ENCODE measurements at regions not wholly inside any gene's neighbourhood (a gene's known extent, or its start where the extent isn't known, plus 50 kb on each side); places are given as distances from the start of the nearest gene placed in this dataset.

DNA sequence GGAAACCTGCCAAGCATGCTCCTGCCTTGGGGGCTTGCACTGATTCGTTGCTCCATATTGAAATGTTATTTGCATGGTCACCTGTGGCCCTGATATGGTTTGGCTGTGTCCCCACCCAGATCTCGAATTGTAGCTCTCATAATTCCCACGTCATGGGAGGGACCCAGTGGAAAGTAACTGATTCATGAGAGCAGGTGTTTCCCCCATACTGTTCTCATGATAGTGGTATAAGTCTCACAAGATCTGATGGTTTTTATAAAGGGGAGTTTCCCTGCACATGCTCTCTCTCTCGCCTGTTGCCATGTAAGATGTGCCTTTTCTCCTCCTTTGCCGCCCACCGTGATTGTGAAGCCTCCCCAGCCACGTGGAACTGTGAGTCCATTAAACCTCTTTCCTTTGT, 402.4 kb downstream of the ETS1 start:
- DNase-seq (ENCODE audit: low spot score) (no peak), ATAC-seq (no peak)
- TF ChIP-seq ATF6 (CRISPR knock-in tag; IDR thresholded peaks at IDR 0.05): no peak
- TF ChIP-seq GABPB1 (CRISPR knock-in tag; IDR thresholded peaks at IDR 0.05): no peak
- TF ChIP-seq, protein P1, sequence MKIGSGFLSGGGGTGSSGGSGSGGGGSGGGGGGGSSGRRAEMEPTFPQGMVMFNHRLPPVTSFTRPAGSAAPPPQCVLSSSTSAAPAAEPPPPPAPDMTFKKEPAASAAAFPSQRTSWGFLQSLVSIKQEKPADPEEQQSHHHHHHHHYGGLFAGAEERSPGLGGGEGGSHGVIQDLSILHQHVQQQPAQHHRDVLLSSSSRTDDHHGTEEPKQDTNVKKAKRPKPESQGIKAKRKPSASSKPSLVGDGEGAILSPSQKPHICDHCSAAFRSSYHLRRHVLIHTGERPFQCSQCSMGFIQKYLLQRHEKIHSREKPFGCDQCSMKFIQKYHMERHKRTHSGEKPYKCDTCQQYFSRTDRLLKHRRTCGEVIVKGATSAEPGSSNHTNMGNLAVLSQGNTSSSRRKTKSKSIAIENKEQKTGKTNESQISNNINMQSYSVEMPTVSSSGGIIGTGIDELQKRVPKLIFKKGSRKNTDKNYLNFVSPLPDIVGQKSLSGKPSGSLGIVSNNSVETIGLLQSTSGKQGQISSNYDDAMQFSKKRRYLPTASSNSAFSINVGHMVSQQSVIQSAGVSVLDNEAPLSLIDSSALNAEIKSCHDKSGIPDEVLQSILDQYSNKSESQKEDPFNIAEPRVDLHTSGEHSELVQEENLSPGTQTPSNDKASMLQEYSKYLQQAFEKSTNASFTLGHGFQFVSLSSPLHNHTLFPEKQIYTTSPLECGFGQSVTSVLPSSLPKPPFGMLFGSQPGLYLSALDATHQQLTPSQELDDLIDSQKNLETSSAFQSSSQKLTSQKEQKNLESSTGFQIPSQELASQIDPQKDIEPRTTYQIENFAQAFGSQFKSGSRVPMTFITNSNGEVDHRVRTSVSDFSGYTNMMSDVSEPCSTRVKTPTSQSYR (CRISPR knock-in tag; IDR thresholded peaks at IDR 0.05): no peak
- Mint-ChIP-seq H3K4me3 (no peak overlapping the region), H3K4me1 (no peaks in the 10 kb centered on the region), H3K27me3 (ENCODE audit: low read depth) (no peaks in the 10 kb centered on the region), H3K36me3 (peaks cover 17% of the 10 kb centered on the region), H3K9me3 (peaks cover 32% of the 10 kb centered on the region), H3K27ac (no peak overlapping the region)
- ChIA-PET CTCF (no interaction called here), POLR2A (no interaction called here)

DNA sequence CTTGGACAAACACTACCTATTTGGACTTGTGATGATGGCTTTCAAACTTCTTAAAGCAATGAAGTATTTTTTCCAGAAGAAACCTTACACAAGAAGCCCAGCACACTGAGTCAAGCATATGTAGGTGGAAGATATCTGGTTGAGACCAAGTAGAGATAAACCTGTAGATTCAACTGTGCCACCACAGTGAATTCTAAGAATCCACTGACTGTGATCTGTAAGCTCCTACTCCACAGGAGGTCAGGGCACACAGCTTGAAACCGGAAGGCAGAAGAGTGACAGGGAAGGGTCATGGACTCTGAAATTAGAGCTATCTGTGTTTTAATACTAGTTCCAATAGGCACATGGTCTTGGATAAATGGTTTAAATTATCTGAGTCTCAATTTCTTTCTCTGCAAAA, 404.5 kb downstream of the ETS1 start:
- no peak for TF ChIP-seq FOXJ3 (CRISPR knock-in tag; IDR thresholded peaks at IDR 0.05; ENCODE audit: borderline replicate concordance)
- TF ChIP-seq ZNF232 (CRISPR knock-in tag; IDR thresholded peaks at IDR 0.05): no peak
- no peak for TF ChIP-seq TEAD1 (CRISPR knock-in tag; IDR thresholded peaks at IDR 0.05)
- TF ChIP-seq, protein P2, sequence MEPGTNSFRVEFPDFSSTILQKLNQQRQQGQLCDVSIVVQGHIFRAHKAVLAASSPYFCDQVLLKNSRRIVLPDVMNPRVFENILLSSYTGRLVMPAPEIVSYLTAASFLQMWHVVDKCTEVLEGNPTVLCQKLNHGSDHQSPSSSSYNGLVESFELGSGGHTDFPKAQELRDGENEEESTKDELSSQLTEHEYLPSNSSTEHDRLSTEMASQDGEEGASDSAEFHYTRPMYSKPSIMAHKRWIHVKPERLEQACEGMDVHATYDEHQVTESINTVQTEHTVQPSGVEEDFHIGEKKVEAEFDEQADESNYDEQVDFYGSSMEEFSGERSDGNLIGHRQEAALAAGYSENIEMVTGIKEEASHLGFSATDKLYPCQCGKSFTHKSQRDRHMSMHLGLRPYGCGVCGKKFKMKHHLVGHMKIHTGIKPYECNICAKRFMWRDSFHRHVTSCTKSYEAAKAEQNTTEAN (CRISPR knock-in tag; IDR thresholded peaks at IDR 0.05): no peak
- TF ChIP-seq, protein P3, sequence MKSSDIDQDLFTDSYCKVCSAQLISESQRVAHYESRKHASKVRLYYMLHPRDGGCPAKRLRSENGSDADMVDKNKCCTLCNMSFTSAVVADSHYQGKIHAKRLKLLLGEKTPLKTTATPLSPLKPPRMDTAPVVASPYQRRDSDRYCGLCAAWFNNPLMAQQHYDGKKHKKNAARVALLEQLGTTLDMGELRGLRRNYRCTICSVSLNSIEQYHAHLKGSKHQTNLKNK (CRISPR knock-in tag; IDR thresholded peaks at IDR 0.05): no peak
- no peak for TF ChIP-seq SMAD4 (CRISPR knock-in tag; IDR thresholded peaks at IDR 0.05)
- no peak for TF ChIP-seq ZNF671 (CRISPR knock-in tag; IDR thresholded peaks at IDR 0.05)
- TF ChIP-seq, protein P4, sequence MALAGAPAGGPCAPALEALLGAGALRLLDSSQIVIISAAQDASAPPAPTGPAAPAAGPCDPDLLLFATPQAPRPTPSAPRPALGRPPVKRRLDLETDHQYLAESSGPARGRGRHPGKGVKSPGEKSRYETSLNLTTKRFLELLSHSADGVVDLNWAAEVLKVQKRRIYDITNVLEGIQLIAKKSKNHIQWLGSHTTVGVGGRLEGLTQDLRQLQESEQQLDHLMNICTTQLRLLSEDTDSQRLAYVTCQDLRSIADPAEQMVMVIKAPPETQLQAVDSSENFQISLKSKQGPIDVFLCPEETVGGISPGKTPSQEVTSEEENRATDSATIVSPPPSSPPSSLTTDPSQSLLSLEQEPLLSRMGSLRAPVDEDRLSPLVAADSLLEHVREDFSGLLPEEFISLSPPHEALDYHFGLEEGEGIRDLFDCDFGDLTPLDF (CRISPR knock-in tag; IDR thresholded peaks at IDR 0.05): no peak
- TF ChIP-seq NR2C2 (CRISPR knock-in tag; IDR thresholded peaks at IDR 0.05): no peak
- no peak for TF ChIP-seq FOXP4 (CRISPR knock-in tag; IDR thresholded peaks at IDR 0.05)
- TF ChIP-seq SOX15 (CRISPR knock-in tag; IDR thresholded peaks at IDR 0.05): no peak
- TF ChIP-seq ZNF121 (CRISPR knock-in tag; IDR thresholded peaks at IDR 0.05): no peak

More for the DNA sequence above, 404.5 kb downstream of the ETS1 start:
- Mint-ChIP-seq H3K9me3 (peaks cover 32% of the 10 kb centered on the region), H3K36me3 (peaks cover 17% of the 10 kb centered on the region), H3K27me3 (ENCODE audit: low read depth) (no peaks in the 10 kb centered on the region), H3K27ac (no peak overlapping the region), H3K4me3 (no peak overlapping the region), H3K4me1 (no peaks in the 10 kb centered on the region)
- ATAC-seq (no peak), DNase-seq (ENCODE audit: low spot score) (peak; percentile 14)
- ChIA-PET CTCF (interaction anchor here (0.5 to 2.0 kb wide), 3 partner anchors 25 to 697 kb away, joined by 4 to 8 read pairs (median 4); no protein-coding TSS in a partner anchor), POLR2A (no interaction called here)

All from WTC11 (cell line).